HL-60 (cell line): ENCODE measurements at regions not wholly inside any gene's neighbourhood (a gene's known extent, or its start where the extent isn't known, plus 50 kb on each side); places are given as distances from the start of the nearest gene placed in this dataset.

Experiments used
- DNase-seq, 2 experiments: peaks; one replicate each; pipeline ENCODE4 v3.0.0-alpha.2; 2010 to 2020; ENCODE audit warnings: low read depth in 1 of 2, low spot score in 1 of 2
- H3K27ac ChIP-seq: fragments of 250-450 bp; sonication (Bioruptor Pico); replicated peaks from 2 replicates; pipeline ENCODE4 v1.5.1; 2020; ENCODE audit warnings: mild to moderate bottlenecking, moderate library complexity
- H3K27me3 ChIP-seq: fragments of 250-450 bp; sonication (Bioruptor Pico); 2 replicates; pipeline ENCODE4 v1.5.1; 2021; ENCODE audit warnings: mild to moderate bottlenecking, moderate library complexity; ENCODE audit not compliant: insufficient read depth, poor library complexity, severe bottlenecking
- H3K4me3 ChIP-seq: replicated peaks from 2 replicates; pipeline ENCODE4 v1.5.1; 2011; ENCODE audit warnings: mild to moderate bottlenecking, control low read depth, low read length; ENCODE audit not compliant: insufficient read depth
- CTCF ChIP-seq: IDR thresholded peaks from one replicate; pipeline ENCODE4 v1.5.1; 2011; ENCODE audit warnings: low read length, control low read depth, inconsistent platforms; ENCODE audit not compliant: insufficient read depth
- GABPA ChIP-seq: IDR thresholded peaks from 2 replicates; pipeline ENCODE4 v1.6.1; 2012; ENCODE audit warnings: low read depth
- POLR2AphosphoS5 ChIP-seq: IDR thresholded peaks from 2 replicates; pipeline ENCODE4 v1.6.1; 2012; ENCODE audit warnings: low read depth
- SPI1 ChIP-seq: IDR thresholded peaks from 2 replicates; pipeline ENCODE4 v1.6.1; 2012; ENCODE audit warnings: low read depth, mild to moderate bottlenecking, borderline replicate concordance
- TF ChIP-seq, protein P1 (sequence below): IDR thresholded peaks from 2 replicates; pipeline ENCODE4 v1.6.1; 2012; ENCODE audit warnings: low read depth; ENCODE audit not compliant: insufficient replicate concordance

- DNase-seq: no peak
- Histone ChIP-seq H3K27ac (no peak overlapping the region), H3K4me3 (no peak overlapping the region), H3K27me3 (no peaks in the 10 kb centered on the region)
- TF ChIP-seq SPI1: no peak
- TF ChIP-seq GABPA: no peak
- no peak for TF ChIP-seq POLR2AphosphoS5
- TF ChIP-seq, protein P1, sequence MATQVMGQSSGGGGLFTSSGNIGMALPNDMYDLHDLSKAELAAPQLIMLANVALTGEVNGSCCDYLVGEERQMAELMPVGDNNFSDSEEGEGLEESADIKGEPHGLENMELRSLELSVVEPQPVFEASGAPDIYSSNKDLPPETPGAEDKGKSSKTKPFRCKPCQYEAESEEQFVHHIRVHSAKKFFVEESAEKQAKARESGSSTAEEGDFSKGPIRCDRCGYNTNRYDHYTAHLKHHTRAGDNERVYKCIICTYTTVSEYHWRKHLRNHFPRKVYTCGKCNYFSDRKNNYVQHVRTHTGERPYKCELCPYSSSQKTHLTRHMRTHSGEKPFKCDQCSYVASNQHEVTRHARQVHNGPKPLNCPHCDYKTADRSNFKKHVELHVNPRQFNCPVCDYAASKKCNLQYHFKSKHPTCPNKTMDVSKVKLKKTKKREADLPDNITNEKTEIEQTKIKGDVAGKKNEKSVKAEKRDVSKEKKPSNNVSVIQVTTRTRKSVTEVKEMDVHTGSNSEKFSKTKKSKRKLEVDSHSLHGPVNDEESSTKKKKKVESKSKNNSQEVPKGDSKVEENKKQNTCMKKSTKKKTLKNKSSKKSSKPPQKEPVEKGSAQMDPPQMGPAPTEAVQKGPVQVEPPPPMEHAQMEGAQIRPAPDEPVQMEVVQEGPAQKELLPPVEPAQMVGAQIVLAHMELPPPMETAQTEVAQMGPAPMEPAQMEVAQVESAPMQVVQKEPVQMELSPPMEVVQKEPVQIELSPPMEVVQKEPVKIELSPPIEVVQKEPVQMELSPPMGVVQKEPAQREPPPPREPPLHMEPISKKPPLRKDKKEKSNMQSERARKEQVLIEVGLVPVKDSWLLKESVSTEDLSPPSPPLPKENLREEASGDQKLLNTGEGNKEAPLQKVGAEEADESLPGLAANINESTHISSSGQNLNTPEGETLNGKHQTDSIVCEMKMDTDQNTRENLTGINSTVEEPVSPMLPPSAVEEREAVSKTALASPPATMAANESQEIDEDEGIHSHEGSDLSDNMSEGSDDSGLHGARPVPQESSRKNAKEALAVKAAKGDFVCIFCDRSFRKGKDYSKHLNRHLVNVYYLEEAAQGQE: no peak
- TF ChIP-seq CTCF: no peak
These were observed 649.6 kb upstream of the RORB start for GRCh38 chr9:73847536-73847935.

- no peak for DNase-seq
- Histone ChIP-seq H3K27me3 (no peaks in the 10 kb centered on the region), H3K4me3 (no peak overlapping the region), H3K27ac (no peak overlapping the region)
- TF ChIP-seq, protein P1: no peak
- TF ChIP-seq SPI1 (no peak), CTCF (no peak), GABPA (no peak), POLR2AphosphoS5 (no peak)
These were observed 643.6 kb upstream of the RORB start for GRCh38 chr9:73853549-73853948.

DNA sequence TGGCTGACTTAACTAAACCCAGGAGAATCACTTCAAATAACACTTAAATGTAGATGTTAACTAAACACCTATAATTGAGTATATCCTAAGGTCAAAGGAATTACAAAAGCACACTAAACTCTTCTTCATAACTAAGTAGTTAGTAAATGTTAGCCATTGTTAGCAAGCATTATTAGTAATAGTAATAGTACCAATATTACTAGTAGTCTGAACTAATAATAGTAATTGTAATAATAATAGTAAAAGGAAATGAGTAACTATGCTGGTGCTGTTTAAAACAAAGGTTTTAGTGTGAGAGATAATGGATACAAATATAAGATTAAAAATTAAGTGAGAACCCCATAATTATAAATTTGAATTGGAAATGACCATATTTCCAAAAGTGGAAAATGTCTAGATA is 641.9 kb upstream of the RORB start:
- no peak for DNase-seq
- Histone ChIP-seq H3K4me3 (no peak overlapping the region), H3K27ac (no peak overlapping the region), H3K27me3 (no peaks in the 10 kb centered on the region)
- TF ChIP-seq CTCF (no peak), SPI1 (no peak), GABPA (no peak), POLR2AphosphoS5 (no peak)
- TF ChIP-seq, protein P1: no peak
